Activated naive CD4-positive, alpha-beta T cell treated with anti-CD3 and anti-CD28 coated beads, Interleukin-2, amount 10 ng/mL, durations not matched to agents 7 days and 5 days (primary cell): ENCODE measurements at regions not wholly inside any gene's neighbourhood (a gene's known extent, or its start where the extent isn't known, plus 50 kb on each side); places are given as distances from the start of the nearest gene placed in this dataset.
"Not testable (repeated sequence)": the region's sequence is repeated elsewhere in the genome, so short reads cannot be mapped to it uniquely, and the experiment has no call there.

Source experiments
- CTCF ChIA-PET: fragments of 350-600 bp; sonication (Branson Sonifier 250); formaldehyde crosslinking; loops from one replicate; lab custom pipeline; 2021; ENCODE audit warnings: antibody characterized with exemption; lab: Charles Lee
- DNase-seq: peaks from one replicate; pipeline ENCODE4 v3.0.0-alpha.2; 2020
- H3K27ac Mint-ChIP-seq: one replicate; pipeline ENCODE4 v1.8.0; 2021; ENCODE audit warnings: mild to moderate bottlenecking, moderate library complexity, mixed read lengths
- H3K27me3 Mint-ChIP-seq: one replicate; pipeline ENCODE4 v1.8.0; 2021; ENCODE audit warnings: mild to moderate bottlenecking, mixed read lengths
- H3K36me3 Mint-ChIP-seq: one replicate; pipeline ENCODE4 v1.8.0; 2021; ENCODE audit warnings: mixed read lengths
- H3K4me1 Mint-ChIP-seq: one replicate; pipeline ENCODE4 v1.8.0; 2021; ENCODE audit warnings: mixed read lengths
- H3K4me3 Mint-ChIP-seq: one replicate; pipeline ENCODE4 v1.8.0; 2021; ENCODE audit warnings: mild to moderate bottlenecking, moderate library complexity, mixed read lengths
- H3K9me3 Mint-ChIP-seq: one replicate; pipeline ENCODE4 v1.8.0; 2021; ENCODE audit warnings: mixed read lengths

DNA sequence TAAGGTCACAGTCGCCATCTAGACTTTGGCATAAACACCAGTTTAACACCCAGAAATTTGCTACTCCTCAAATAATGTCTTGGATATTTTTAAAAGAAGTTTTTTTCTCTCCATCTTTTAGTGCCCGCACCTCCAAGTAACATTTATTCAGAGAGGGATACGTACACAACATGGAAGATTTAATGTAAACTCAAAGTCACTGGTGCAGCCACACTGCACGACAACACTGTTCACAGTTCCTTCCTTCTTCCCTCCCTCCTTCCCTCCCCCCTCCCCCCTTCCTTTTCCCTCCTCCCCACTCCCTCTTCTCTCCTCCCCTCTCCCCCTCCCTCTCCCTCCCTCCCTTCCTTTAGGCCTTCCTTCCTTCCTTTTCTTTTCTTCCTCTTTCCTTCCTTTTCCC, 56.5 kb downstream of the NPPC start:
- Mint-ChIP-seq H3K9me3 (peaks cover 2% of the 10 kb centered on the region), H3K27me3 (peaks cover 31% of the 10 kb centered on the region), H3K4me3 (no peak overlapping the region), H3K27ac (peak overlapping the region; percentile 80), H3K36me3 (no peaks in the 10 kb centered on the region), H3K4me1 (no peaks in the 10 kb centered on the region)
- CTCF ChIA-PET: no interaction called here
- DNase-seq: no peak

DNA sequence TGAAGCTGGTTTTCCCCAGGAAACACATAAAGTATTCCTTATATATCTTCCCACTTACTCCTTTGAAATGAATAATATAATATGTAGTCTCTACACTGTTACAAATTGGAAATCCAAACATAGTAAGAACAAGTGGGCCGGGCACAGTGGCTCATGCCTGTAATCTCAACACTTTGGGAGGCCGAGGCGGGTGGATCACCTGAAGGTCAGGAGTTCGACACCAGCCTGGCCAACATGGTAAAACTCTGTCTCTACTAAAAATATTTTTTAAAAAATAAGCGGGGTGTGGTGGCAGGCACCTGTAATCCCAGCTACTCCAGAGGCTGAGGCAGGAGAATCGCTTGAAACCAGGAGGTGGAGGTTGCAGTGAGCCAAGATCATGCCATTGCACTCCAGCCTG, 57.2 kb downstream of the NPPC start:
- DNase-seq, CTCF ChIA-PET, H3K4me1 Mint-ChIP-seq, H3K36me3 Mint-ChIP-seq, H3K27ac Mint-ChIP-seq, H3K9me3 Mint-ChIP-seq, H3K4me3 Mint-ChIP-seq: not testable (repeated sequence)
- peaks cover 27% of the 10 kb centered on the region for H3K27me3 Mint-ChIP-seq

DNA sequence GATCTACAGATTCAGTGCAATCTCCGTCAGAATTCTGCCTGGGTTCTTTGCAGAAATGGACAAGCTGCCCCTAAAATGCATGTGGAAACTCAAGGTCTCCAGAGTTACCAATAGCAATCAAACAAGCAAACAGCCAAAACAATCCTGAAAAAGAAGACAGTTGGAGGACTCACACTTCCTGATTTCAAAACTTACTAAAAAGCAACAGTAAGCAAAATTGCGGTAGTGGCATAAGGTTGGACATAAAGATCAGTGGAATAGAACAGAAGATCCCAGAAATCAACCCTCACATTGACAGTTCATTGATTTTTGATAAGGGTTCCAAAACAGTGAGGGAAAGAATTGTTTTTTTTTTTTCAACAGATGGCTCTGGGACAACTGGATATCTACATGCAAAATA, 59.7 kb downstream of the NPPC start:
- CTCF ChIA-PET: no interaction called here
- Mint-ChIP-seq H3K9me3 (peaks cover 4% of the 10 kb centered on the region), H3K4me3 (no peak overlapping the region), H3K36me3 (no peaks in the 10 kb centered on the region), H3K4me1 (no peaks in the 10 kb centered on the region), H3K27ac (no peak overlapping the region), H3K27me3 (peaks cover 29% of the 10 kb centered on the region)
- no peak for DNase-seq

DNA sequence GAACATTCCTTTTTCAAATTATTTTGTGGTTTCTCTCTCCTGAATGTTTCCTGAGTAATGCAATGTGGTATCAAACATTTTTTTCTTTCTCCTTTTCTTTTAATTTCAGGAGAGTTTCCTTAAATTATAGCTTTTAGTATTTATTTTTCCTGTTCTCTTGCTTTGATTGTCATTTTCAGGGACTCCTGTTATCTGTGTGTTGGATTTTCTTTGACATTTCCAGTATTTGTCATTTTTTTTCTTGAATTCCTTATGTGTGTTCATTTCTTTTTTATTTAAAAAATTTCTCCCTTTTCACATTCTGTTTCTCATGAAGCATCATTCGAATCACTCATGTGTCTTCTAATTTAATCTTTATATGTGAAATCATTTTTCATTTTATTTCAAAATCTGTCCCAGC, 61.0 kb downstream of the NPPC start:
- Mint-ChIP-seq H3K27ac (no peak overlapping the region), H3K4me1 (no peaks in the 10 kb centered on the region), H3K9me3 (peaks cover 4% of the 10 kb centered on the region), H3K4me3 (no peak overlapping the region), H3K36me3 (no peaks in the 10 kb centered on the region), H3K27me3 (peaks cover 29% of the 10 kb centered on the region)
- CTCF ChIA-PET: interaction anchor here (1.5 kb wide), 1 partner anchor 15 kb away, joined by 3 read pairs; no protein-coding TSS in a partner anchor
- no peak for DNase-seq

DNA sequence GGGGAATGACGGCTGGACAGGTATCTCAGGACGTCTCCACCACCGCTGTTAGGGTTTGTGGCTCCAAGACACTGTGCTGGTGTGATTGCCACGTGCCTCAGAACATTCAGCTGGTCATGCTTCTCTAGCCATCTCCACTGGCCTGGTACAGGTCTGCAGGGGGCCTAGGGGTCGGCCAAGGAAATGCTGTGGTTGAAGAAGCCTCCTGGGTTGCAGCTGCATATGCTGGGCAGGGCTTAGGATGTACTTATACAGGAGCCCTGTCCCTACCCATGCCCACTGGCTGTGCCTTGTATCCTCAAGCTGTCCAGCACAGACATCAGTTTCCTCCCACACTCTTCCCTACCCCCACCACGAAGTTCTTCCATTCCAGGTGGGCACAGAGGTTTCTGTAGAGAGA, 64.1 kb downstream of the NPPC start:
- Mint-ChIP-seq H3K4me3 (no peak overlapping the region), H3K27me3 (peaks cover 21% of the 10 kb centered on the region), H3K4me1 (no peaks in the 10 kb centered on the region), H3K27ac (no peak overlapping the region), H3K9me3 (peaks cover 2% of the 10 kb centered on the region), H3K36me3 (no peaks in the 10 kb centered on the region)
- CTCF ChIA-PET: no interaction called here
- DNase-seq: no peak

DNA sequence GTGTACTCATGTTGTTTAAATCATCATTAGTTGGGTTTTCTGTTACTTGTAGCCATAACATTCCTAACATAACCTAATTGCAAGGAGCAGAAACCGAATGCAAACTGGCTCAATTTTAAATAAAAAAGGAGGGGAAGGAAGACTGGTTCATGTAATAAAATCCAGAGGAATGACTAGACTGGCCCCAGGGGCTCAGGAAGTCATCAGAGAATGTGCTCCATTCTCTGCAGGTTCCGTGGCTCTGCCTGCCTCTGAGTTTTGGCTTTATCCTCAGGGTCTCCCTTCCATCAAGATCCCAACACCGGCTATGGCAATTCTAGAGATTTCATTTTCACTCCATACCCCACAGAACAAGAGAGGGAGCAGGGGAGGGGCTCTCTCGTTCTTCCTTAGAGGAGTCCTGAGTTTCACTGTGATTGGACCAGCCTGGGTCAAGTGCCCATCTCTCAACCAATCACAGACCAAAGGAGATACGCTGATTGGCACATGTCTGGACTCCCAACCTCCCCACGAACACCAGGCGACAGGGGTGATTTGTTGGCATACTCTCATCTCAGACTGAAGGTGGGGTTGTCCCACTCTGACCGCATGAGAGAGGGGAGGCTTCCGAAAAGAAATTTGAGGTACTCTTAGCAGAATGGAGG, 64.8 kb downstream of the NPPC start:
- H3K36me3 Mint-ChIP-seq: no peaks in the 10 kb centered on the region
- DNase-seq: no peak
- CTCF ChIA-PET: interaction anchor here (0.6 to 0.9 kb wide), 2 partner anchors 10 to 23 kb away, joined by 3 read pairs; no protein-coding TSS in a partner anchor
- H3K4me3 Mint-ChIP-seq: no peak overlapping the region
- no peak overlapping the region for H3K27ac Mint-ChIP-seq
- H3K4me1 Mint-ChIP-seq: no peaks in the 10 kb centered on the region
- H3K27me3 Mint-ChIP-seq: peaks cover 19% of the 10 kb centered on the region
- H3K9me3 Mint-ChIP-seq: peaks cover 2% of the 10 kb centered on the region
